ENCODE measurements at regions not wholly inside any gene's neighbourhood (a gene's known extent, or its start where the extent isn't known, plus 50 kb on each side); places are given as distances from the start of the nearest gene placed in this dataset.

GRCh38 chr12:127536833-127537428, 730.0 kb upstream of the TMEM132C start (continued):
- TF ChIP-seq GABPA (IDR thresholded peaks at IDR 0.05; ENCODE audit: low read depth), result no peak
- TF ChIP-seq FOXK2 (IDR thresholded peaks at IDR 0.05), result no peak
- no peak for TF ChIP-seq REST (IDR thresholded peaks at IDR 0.05; ENCODE audit: low read depth, low read length)

GRCh38 chr12:127538316-127538715, 728.7 kb upstream of the TMEM132C start:
- DNase-seq (ENCODE audit: low read depth, low spot score), result no peak
- Histone ChIP-seq H3K27ac (ENCODE audit: control insufficient read depth, insufficient read depth) (no peak overlapping the region), H3K4me2 (ENCODE audit: control insufficient read depth, insufficient read depth) (no peak overlapping the region), H3K36me3 (ENCODE audit: control insufficient read depth in 2 of 2, insufficient read depth in 2 of 2, low read length in 1 of 2) (no peaks in the 10 kb centered on the region), H3K27me3 (replicated peaks in 1 of 2; ENCODE audit: control insufficient read depth in 2 of 2, insufficient read depth in 2 of 2, low read length in 1 of 2) (no peaks in the 10 kb centered on the region), H4K20me1 (ENCODE audit: control insufficient read depth, insufficient read depth) (no peaks in the 10 kb centered on the region), H3K79me2 (ENCODE audit: control insufficient read depth, insufficient read depth, low read length) (no peaks in the 10 kb centered on the region), H3K9ac (ENCODE audit: control insufficient read depth, insufficient read depth, low read length) (no peak overlapping the region), H2AFZ (ENCODE audit: control insufficient read depth, low read depth, low read length) (no peak overlapping the region), H3K4me1 (ENCODE audit: control insufficient read depth, insufficient read depth, low read length) (no peaks in the 10 kb centered on the region), H3K4me3 (no peak overlapping the region), H3K9me3 (replicated peaks; ENCODE audit: control insufficient read depth, insufficient read depth, low read length) (no peaks in the 10 kb centered on the region)
- RAD21 ChIA-PET (ENCODE audit: unreplicated experiment), result interaction anchor here (0.6 to 1.5 kb wide), 6 partner anchors 10 to 131 kb away, joined by 3 to 5 read pairs (median 3); no protein-coding TSS in a partner anchor
- SMC1A ChIA-PET (ENCODE audit: uncharacterized antibody, unreplicated experiment), result interaction anchor here (1.2 to 1.5 kb wide), 3 partner anchors 18 to 38 kb away, joined by 4 to 6 read pairs (median 5); no protein-coding TSS in a partner anchor
- CTCF ChIA-PET, result interaction anchor here (0.8 to 1.9 kb wide), 4 partner anchors 22 to 52 kb away, joined by 3 to 5 read pairs (median 4); no protein-coding TSS in a partner anchor
- BruUV-seq (replicated peaks), result no TSS peak
- intact Hi-C loops (cut with micrococcal nuclease; ENCODE audit: unreplicated experiment), result no loop called here
- no peak for ATAC-seq
- in situ Hi-C loops (cut with MboI), result no loop called here
- no peak for FAIRE-seq
- POLR2A ChIA-PET, result no interaction called here
- WGBS (ENCODE audit: insufficient coverage, insufficient replicate concordance, low lambda C conversion rate, missing lambda C conversion rate), result 40% methylated on average over 3 of the region's 3 CpGs
- TF ChIP-seq NBN (IDR thresholded peaks at IDR 0.05), result no peak
- no peak for TF ChIP-seq CHD1 (IDR thresholded peaks at IDR 0.05; ENCODE audit: low read depth, low read length)
- TF ChIP-seq IRF5 (IDR thresholded peaks at IDR 0.05; ENCODE audit: borderline replicate concordance), result no peak
- TF ChIP-seq EGR1 (IDR thresholded peaks at IDR 0.05; ENCODE audit: borderline replicate concordance in 1 of 2, low read depth in 2 of 2, low read length in 2 of 2), result no peak
- no peak for TF ChIP-seq YBX1 (IDR thresholded peaks at IDR 0.05)
- no peak for TF ChIP-seq SMC3 (IDR thresholded peaks at IDR 0.05; ENCODE audit: borderline replicate concordance, low read length)
- no peak for TF ChIP-seq ZZZ3 (IDR thresholded peaks at IDR 0.05; ENCODE audit: control insufficient read depth, insufficient read length, low read depth)
- no peak for TF ChIP-seq WRNIP1 (IDR thresholded peaks at IDR 0.05; ENCODE audit: borderline replicate concordance, low read depth, low read length)
- no peak for TF ChIP-seq ATF7 (IDR thresholded peaks at IDR 0.05; ENCODE audit: low read depth)
- no peak for TF ChIP-seq ZNF207 (IDR thresholded peaks at IDR 0.05; ENCODE audit: borderline replicate concordance)
- TF ChIP-seq CREB1 (IDR thresholded peaks at IDR 0.05; ENCODE audit: low read depth), result no peak
- no peak for TF ChIP-seq EZH2 (IDR thresholded peaks at IDR 0.05; ENCODE audit: borderline replicate concordance, control insufficient read depth, low read depth, low read length)
- no peak for TF ChIP-seq RCOR1 (conservative IDR thresholded peaks at IDR 0.05; ENCODE audit: low read depth, low read length)
- no peak for TF ChIP-seq ASH2L (IDR thresholded peaks at IDR 0.05; ENCODE audit: borderline replicate concordance, low read depth)
- no peak for TF ChIP-seq DPF2 (IDR thresholded peaks at IDR 0.05)
- no peak for TF ChIP-seq RB1 (IDR thresholded peaks at IDR 0.05; ENCODE audit: borderline replicate concordance)
